Keratinocyte (primary cell): ENCODE measurements at regions not wholly inside any gene's neighbourhood (a gene's known extent, or its start where the extent isn't known, plus 50 kb on each side); places are given as distances from the start of the nearest gene placed in this dataset.

Experiments
- DNase-seq: peaks from one replicate; pipeline ENCODE4 v3.0.0-alpha.2; 2011; ENCODE audit warnings: low read depth, missing footprints, low spot score
- FAIRE-seq: peaks from 2 replicates; lab custom pipeline; 2011; peaks lifted over from hg19 to GRCh38; lab: Jason Lieb, UNC
- H2AFZ ChIP-seq: 2 replicates; pipeline ENCODE4 v1.6.0; 2012; ENCODE audit warnings: low read length, control low read depth, inconsistent platforms; ENCODE audit not compliant: control insufficient read depth
- H3K27ac ChIP-seq: 2 replicates; pipeline ENCODE4 v1.5.1; 2011; ENCODE audit warnings: low read length; ENCODE audit not compliant: control insufficient read depth, insufficient read depth
- H3K27me3 ChIP-seq: 3 replicates; pipeline ENCODE4 v1.6.0; 2011; ENCODE audit warnings: low read length; ENCODE audit not compliant: control insufficient read depth, insufficient read depth; ENCODE audit errors: extremely low read depth
- H3K36me3 ChIP-seq, 2 experiments: 2 replicates in 1 of 2; 3 replicates in 1 of 2; pipeline ENCODE4 v1.5.1; 2011; ENCODE audit warnings: low read length in 2 of 2, mild to moderate bottlenecking in 1 of 2; ENCODE audit not compliant: control insufficient read depth in 2 of 2, insufficient read depth in 2 of 2; ENCODE audit errors: extremely low read depth in 1 of 2
- H3K4me1 ChIP-seq: 3 replicates; pipeline ENCODE4 v1.5.1; 2011; ENCODE audit warnings: low read length; ENCODE audit not compliant: control insufficient read depth, insufficient read depth; ENCODE audit errors: extremely low read depth
- H3K4me2 ChIP-seq: 3 replicates; pipeline ENCODE4 v1.6.0; 2011; ENCODE audit warnings: low read depth, low read length; ENCODE audit not compliant: control insufficient read depth, insufficient read depth; ENCODE audit errors: extremely low read depth
- H3K4me3 ChIP-seq, 3 experiments: fragments of 200-600 bp in 1 of 3; sonication (generic) in 1 of 3; 2 replicates in 2 of 3; 3 replicates in 1 of 3; pipeline ENCODE4 v1.5.1; 2011 to 2016; ENCODE audit warnings: low read length in 3 of 3, mild to moderate bottlenecking in 3 of 3, control low read depth in 2 of 3, inconsistent platforms in 1 of 3, low read depth in 1 of 3, mixed read lengths in 1 of 3, mixed run types in 1 of 3, moderate library complexity in 1 of 3; ENCODE audit not compliant: control insufficient read depth in 2 of 3, insufficient read depth in 2 of 3; ENCODE audit errors: extremely low read depth in 1 of 3
- H3K79me2 ChIP-seq: 2 replicates; pipeline ENCODE4 v1.6.0; 2012; ENCODE audit warnings: low read length; ENCODE audit not compliant: control insufficient read depth, insufficient read depth
- H3K9ac ChIP-seq: 3 replicates; pipeline ENCODE4 v1.6.0; 2011; ENCODE audit warnings: low read length; ENCODE audit not compliant: control insufficient read depth, insufficient read depth; ENCODE audit errors: extremely low read depth
- H3K9me1 ChIP-seq: 3 replicates; pipeline ENCODE4 v1.6.0; 2011; ENCODE audit warnings: low read length; ENCODE audit not compliant: control insufficient read depth, insufficient read depth; ENCODE audit errors: extremely low read depth
- H3K9me3 ChIP-seq: 2 replicates; pipeline ENCODE4 v1.5.1; 2012; ENCODE audit warnings: low read depth, low read length; ENCODE audit not compliant: control insufficient read depth
- H4K20me1 ChIP-seq: 3 replicates; pipeline ENCODE4 v1.6.0; 2011; ENCODE audit warnings: low read length; ENCODE audit not compliant: control insufficient read depth, insufficient read depth; ENCODE audit errors: extremely low read depth
- EZH2 ChIP-seq: IDR thresholded peaks from one replicate; pipeline ENCODE4 v1.6.1; 2012; ENCODE audit warnings: inconsistent platforms, mild to moderate bottlenecking, low read length, moderate library complexity
- dilution Hi-C: fragments of 300-500 bp; cut with MboI; formaldehyde crosslinking; loops from one replicate; pipeline ENCODE4 v1.7.0; 2020; ENCODE audit warnings: low sequenced_read_pairs; ENCODE audit not compliant: extremely low pct_ligation_motif_present
- TF ChIP-seq, protein P1 (sequence below), 3 experiments: IDR thresholded peaks in 1 of 3; conservative IDR thresholded peaks in 1 of 3; optimal IDR thresholded peaks in 1 of 3; 2 replicates in 2 of 3; 3 replicates in 1 of 3; pipeline versions ENCODE3 to v1.5.1; 2011; ENCODE audit warnings: low read length in 3 of 3, mild to moderate bottlenecking in 3 of 3, moderate library complexity in 2 of 3, control low read depth in 1 of 3, inconsistent platforms in 1 of 3; ENCODE audit not compliant: insufficient read depth in 2 of 3; ENCODE audit errors: extremely low read depth in 1 of 3

- H3K9ac ChIP-seq: no peak overlapping the region
- no peaks in the 10 kb centered on the region for H3K9me1 ChIP-seq
- peaks cover 0 to 4% of the 10 kb centered on the region in 2 experiments for H3K36me3 ChIP-seq
- H3K4me2 ChIP-seq: no peak overlapping the region
- H3K27me3 ChIP-seq: no peaks in the 10 kb centered on the region
- peaks cover 18% of the 10 kb centered on the region for H3K4me1 ChIP-seq
- FAIRE-seq: no peak
- H3K79me2 ChIP-seq: peaks cover 17% of the 10 kb centered on the region
- dilution Hi-C loops: no loop called here
- no peaks in the 10 kb centered on the region for H4K20me1 ChIP-seq
- no peak overlapping the region for H3K4me3 ChIP-seq
- TF ChIP-seq, protein P1, sequence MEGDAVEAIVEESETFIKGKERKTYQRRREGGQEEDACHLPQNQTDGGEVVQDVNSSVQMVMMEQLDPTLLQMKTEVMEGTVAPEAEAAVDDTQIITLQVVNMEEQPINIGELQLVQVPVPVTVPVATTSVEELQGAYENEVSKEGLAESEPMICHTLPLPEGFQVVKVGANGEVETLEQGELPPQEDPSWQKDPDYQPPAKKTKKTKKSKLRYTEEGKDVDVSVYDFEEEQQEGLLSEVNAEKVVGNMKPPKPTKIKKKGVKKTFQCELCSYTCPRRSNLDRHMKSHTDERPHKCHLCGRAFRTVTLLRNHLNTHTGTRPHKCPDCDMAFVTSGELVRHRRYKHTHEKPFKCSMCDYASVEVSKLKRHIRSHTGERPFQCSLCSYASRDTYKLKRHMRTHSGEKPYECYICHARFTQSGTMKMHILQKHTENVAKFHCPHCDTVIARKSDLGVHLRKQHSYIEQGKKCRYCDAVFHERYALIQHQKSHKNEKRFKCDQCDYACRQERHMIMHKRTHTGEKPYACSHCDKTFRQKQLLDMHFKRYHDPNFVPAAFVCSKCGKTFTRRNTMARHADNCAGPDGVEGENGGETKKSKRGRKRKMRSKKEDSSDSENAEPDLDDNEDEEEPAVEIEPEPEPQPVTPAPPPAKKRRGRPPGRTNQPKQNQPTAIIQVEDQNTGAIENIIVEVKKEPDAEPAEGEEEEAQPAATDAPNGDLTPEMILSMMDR (optimal IDR thresholded peaks at IDR 0.05 in 1 of 3, IDR thresholded peaks at IDR 0.05 in 1 of 3, conservative IDR thresholded peaks at IDR 0.05 in 1 of 3; ENCODE audit: extremely low read depth in 1 of 3, insufficient read depth in 2 of 3, low read length in 3 of 3): no peak
- TF ChIP-seq EZH2: no peak
- H3K27ac ChIP-seq: no peak overlapping the region
- no peaks in the 10 kb centered on the region for H3K9me3 ChIP-seq
- DNase-seq: no peak
- no peak overlapping the region for H2AFZ ChIP-seq
Measured at GRCh38 chr14:71472356-71473340, 459.6 kb upstream of the RGS6 start.

DNA sequence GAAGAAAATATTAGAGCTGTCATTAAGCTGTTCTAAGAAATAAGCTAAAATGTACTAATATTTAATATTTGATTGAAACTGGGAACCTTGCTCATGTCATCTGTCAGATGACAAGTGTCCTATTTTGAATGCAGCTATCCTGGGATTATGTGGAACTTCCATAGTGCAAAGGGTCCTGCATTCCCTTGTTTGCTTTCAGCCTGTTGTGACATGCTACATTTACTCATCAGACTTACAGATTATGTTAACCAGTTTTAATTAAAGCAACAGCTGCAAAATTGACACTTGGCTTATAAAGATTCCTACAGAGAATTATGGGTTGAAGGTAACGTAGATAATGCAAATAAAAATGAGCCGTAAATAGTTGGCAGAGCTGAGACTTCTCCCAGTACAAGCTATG, 458.4 kb upstream of the RGS6 start:
- peaks cover 0 to 4% of the 10 kb centered on the region in 2 experiments for H3K36me3 ChIP-seq
- H4K20me1 ChIP-seq: no peaks in the 10 kb centered on the region
- H3K4me2 ChIP-seq: peak overlapping the region; percentile 69
- DNase-seq (no peak), FAIRE-seq (peak; percentile 73)
- no peak for TF ChIP-seq EZH2
- peaks cover 1% of the 10 kb centered on the region for H3K9me1 ChIP-seq
- dilution Hi-C loops: no loop called here
- no peak overlapping the region for H2AFZ ChIP-seq
- peaks cover 27% of the 10 kb centered on the region for H3K4me1 ChIP-seq
- H3K27me3 ChIP-seq: no peaks in the 10 kb centered on the region
- H3K9ac ChIP-seq: no peak overlapping the region
- no peaks in the 10 kb centered on the region for H3K9me3 ChIP-seq
- H3K27ac ChIP-seq: no peak overlapping the region
- peak overlapping the region in 1 of 3 experiments; percentile 9 for H3K4me3 ChIP-seq
- peaks cover 18% of the 10 kb centered on the region for H3K79me2 ChIP-seq
